Astrocyte (in vitro differentiated cells and primary cell): ENCODE measurements at regions not wholly inside any gene's neighbourhood (a gene's known extent, or its start where the extent isn't known, plus 50 kb on each side); places are given as distances from the start of the nearest gene placed in this dataset.

Source experiments
- CTCF ChIP-seq: IDR thresholded peaks from 2 replicates; pipeline ENCODE4 v1.5.1; 2011; ENCODE audit warnings: low read depth, mild to moderate bottlenecking, inconsistent platforms, low read length, moderate library complexity; ENCODE audit not compliant: insufficient read depth
- EZH2 ChIP-seq: IDR thresholded peaks from 2 replicates; pipeline ENCODE4 v1.6.1; 2012; ENCODE audit warnings: mild to moderate bottlenecking, low read length, inconsistent platforms; ENCODE audit not compliant: insufficient read depth

- TF ChIP-seq CTCF (no peak), EZH2 (no peak)
These were observed 231.3 kb downstream of the ENGASE start for GRCh38 chr17:79305768-79306423.
